K562 (cell line): ENCODE measurements at regions not wholly inside any gene's neighbourhood (a gene's known extent, or its start where the extent isn't known, plus 50 kb on each side); places are given as distances from the start of the nearest gene placed in this dataset.

Experiments
- ATAC-seq: fragments of 200-7000 bp; cut with Tn5 transposase; 3 replicates; pipeline ENCODE4 v1.9.1; 2020; ENCODE audit warnings: moderate library complexity
- BruUV-seq: library from RNA; stranded (reverse); fragments of 400-500 nt; replicated peaks from 2 replicates; lab custom pipeline; 2021; lab: Mats Ljungman, UMichigan
- CTCF ChIA-PET: fragments of 300-600 bp; formaldehyde crosslinking; extraction: SDS; loops from one replicate; lab custom pipeline; 2021; ENCODE audit warnings: low intra/inter-chr PET ratio; lab: Yijun Ruan, JAX
- POLR2A ChIA-PET: fragments of 300-600, 350-650 bp; sonication (Branson Sonifier 250); formaldehyde crosslinking; extraction: SDS; loops from one replicate; lab custom pipeline; 2021; ENCODE audit warnings: antibody characterized with exemption, inconsistent platforms; lab: Yijun Ruan, JAX
- DNase-seq, 4 experiments: peaks; one replicate each; pipeline versions ENCODE4 v3.0.0 to v3.0.0-alpha.2; 2011 to 2018; ENCODE audit warnings: low spot score in 3 of 4, mixed read lengths in 3 of 4; ENCODE audit errors: extremely low read depth in 1 of 4
- FAIRE-seq: peaks from 2 replicates; lab custom pipeline; 2011; peaks lifted over from hg19 to GRCh38; lab: Jason Lieb, UNC
- H2AFZ ChIP-seq: 2 replicates; pipeline ENCODE4 v1.6.0; 2011; ENCODE audit warnings: low read depth, low read length, control low read depth, inconsistent platforms
- H3K27ac ChIP-seq: fragments of 200-600 bp; 3 replicates; pipeline ENCODE4 v1.8.0; 2011; ENCODE audit warnings: low read depth, mild to moderate bottlenecking, control low read depth, inconsistent platforms, low read length, moderate library complexity, mixed read lengths; ENCODE audit errors: extremely low read depth
- H3K27me3 ChIP-seq, 2 experiments: fragments of 300-600 bp in 1 of 2; 2 replicates in 1 of 2; 3 replicates in 1 of 2; pipeline versions ENCODE4 v1.6.0 to v1.8.0; 2011; ENCODE audit warnings: inconsistent platforms in 2 of 2, low read length in 2 of 2, mild to moderate bottlenecking in 1 of 2, mixed read lengths in 1 of 2, moderate library complexity in 1 of 2; ENCODE audit not compliant: control insufficient read depth in 2 of 2, insufficient read depth in 2 of 2
- H3K36me3 ChIP-seq: fragments of 300-600 bp; 3 replicates; pipeline ENCODE4 v1.8.0; 2011; ENCODE audit warnings: mild to moderate bottlenecking, low read length, inconsistent platforms; ENCODE audit not compliant: control insufficient read depth, insufficient read depth
- H3K4me1 ChIP-seq, 2 experiments: fragments of 200-600 bp in 1 of 2; replicated peaks in 1 of 2; 2 replicates in 1 of 2; 3 replicates in 1 of 2; pipeline versions ENCODE4 v1.5.1 to v1.8.0; 2011; ENCODE audit warnings: inconsistent platforms in 2 of 2, low read length in 2 of 2, mild to moderate bottlenecking in 1 of 2, mixed read lengths in 1 of 2, moderate library complexity in 1 of 2; ENCODE audit not compliant: control insufficient read depth in 2 of 2, insufficient read depth in 2 of 2
- H3K4me2 ChIP-seq: 2 replicates; pipeline ENCODE4 v1.6.1; 2011; ENCODE audit warnings: low read length, control low read depth, inconsistent platforms, mixed read lengths; ENCODE audit not compliant: insufficient read depth
- H3K4me3 ChIP-seq: fragments of 200-600 bp; sonication (generic), shearing (Covaris generic); 2 replicates; pipeline ENCODE4 v1.5.1; 2016; ENCODE audit warnings: control low read depth, inconsistent platforms
- H3K79me2 ChIP-seq: fragments of 200-600 bp; 3 replicates; pipeline ENCODE4 v1.8.0; 2011; ENCODE audit warnings: low read length, inconsistent platforms; ENCODE audit not compliant: control insufficient read depth, insufficient read depth
- H3K9ac ChIP-seq, 2 experiments: 2 replicates each; pipeline versions ENCODE4 v1.6.0 to v1.6.1; 2011; ENCODE audit warnings: low read depth in 2 of 2, low read length in 2 of 2, control low read depth in 1 of 2, inconsistent platforms in 1 of 2, mild to moderate bottlenecking in 1 of 2, mixed read lengths in 1 of 2; ENCODE audit not compliant: insufficient read depth in 1 of 2
- H3K9me1 ChIP-seq: one replicate; pipeline ENCODE4 v1.6.0; 2011; ENCODE audit warnings: inconsistent platforms, mild to moderate bottlenecking, low read length, moderate library complexity; ENCODE audit not compliant: control insufficient read depth, insufficient read depth
- H3K9me3 ChIP-seq: replicated peaks from 2 replicates; pipeline ENCODE4 v1.5.1; 2011; ENCODE audit warnings: low read depth, low read length, inconsistent platforms; ENCODE audit not compliant: control insufficient read depth, insufficient read depth
- H4K20me1 ChIP-seq: replicated peaks from 2 replicates; pipeline ENCODE4 v1.6.1; 2011; ENCODE audit warnings: low read length, inconsistent platforms, mixed read lengths; ENCODE audit not compliant: control insufficient read depth, insufficient read depth
- ARHGAP35 ChIP-seq: fragments of 450-650 bp; IDR thresholded peaks from 2 replicates; pipeline ENCODE4 v1.6.1; 2018; ENCODE audit not compliant: partially characterized antibody
- BCOR ChIP-seq: fragments of 450-650 bp; IDR thresholded peaks from 2 replicates; pipeline ENCODE4 v1.6.1; 2016
- CBX8 ChIP-seq: fragments of 200-600 bp; sonication (generic); IDR thresholded peaks from 2 replicates; pipeline ENCODE4 v1.6.1; 2012; ENCODE audit warnings: borderline replicate concordance, mixed run types, low read depth, mild to moderate bottlenecking, moderate library complexity, mixed read lengths, low read length, control low read depth, inconsistent platforms; ENCODE audit not compliant: poor library complexity, severe bottlenecking; ENCODE audit errors: extremely low read depth
- CHAMP1 ChIP-seq: fragments of 450-650 bp; IDR thresholded peaks from 2 replicates; pipeline ENCODE4 v1.6.1; 2016; ENCODE audit warnings: mild to moderate bottlenecking
- CHD2 ChIP-seq: IDR thresholded peaks from 2 replicates; pipeline ENCODE4 v1.6.1; 2011; ENCODE audit warnings: low read depth, low read length
- JUND ChIP-seq, 2 experiments: IDR thresholded peaks; 2 replicates in 1 of 2; 3 replicates in 1 of 2; pipeline ENCODE4 v1.6.1; 2011; ENCODE audit warnings: borderline replicate concordance in 2 of 2, low read depth in 2 of 2, low read length in 2 of 2, improper control_type of control experiment in 1 of 2, missing biosample characterization in 1 of 2, missing genetic modification characterization in 1 of 2, missing genetic modification reagents in 1 of 2
- PHF8 ChIP-seq: fragments of 200-600 bp; sonication (generic); IDR thresholded peaks from 2 replicates; pipeline ENCODE4 v1.6.1; 2012; ENCODE audit warnings: mixed run types, mild to moderate bottlenecking, inconsistent platforms, low read length, moderate library complexity, borderline replicate concordance
- RBM14 ChIP-seq: fragments of 200-400 bp; formaldehyde crosslinking; IDR thresholded peaks from 2 replicates; pipeline ENCODE4 v1.6.1; 2018; ENCODE audit warnings: low read depth, mild to moderate bottlenecking, low read length, moderate library complexity, borderline replicate concordance; ENCODE audit not compliant: insufficient read depth
- RBM34 ChIP-seq: fragments of 200-400 bp; formaldehyde crosslinking; IDR thresholded peaks from 2 replicates; pipeline ENCODE4 v1.6.1; 2018; ENCODE audit warnings: low read length, borderline replicate concordance; ENCODE audit not compliant: insufficient read depth
- SUPT5H ChIP-seq: fragments of 450-650 bp; IDR thresholded peaks from 2 replicates; pipeline ENCODE4 v1.6.1; 2016
- ZKSCAN8 ChIP-seq: fragments of 200-800 bp; sonication (Bioruptor generic); IDR thresholded peaks from 2 replicates; pipeline ENCODE4 v1.6.1; 2016; ENCODE audit warnings: missing genetic modification characterization, missing compliant biosample characterization
- ZNF224 ChIP-seq: sonication (generic); formaldehyde crosslinking; IDR thresholded peaks from 2 replicates; pipeline ENCODE4 v1.8.0; 2022; ENCODE audit warnings: mild to moderate bottlenecking, missing genetic modification reagents
- ZNF3 ChIP-seq: fragments of 250-450 bp; sonication (Bioruptor Pico); IDR thresholded peaks from 2 replicates; pipeline ENCODE4 v1.5.0; 2021; ENCODE audit warnings: mild to moderate bottlenecking, moderate library complexity
- WGBS: fragments of 100-300 bp; shearing (Covaris generic); methylation state at CpG from one replicate; pipeline ENCODE4 v1.1.6; 2016; ENCODE audit warnings: low coverage, mixed read lengths; ENCODE audit not compliant: insufficient coverage; ENCODE audit errors: missing lambda C conversion rate; 5-methylcytosine and 5-hydroxymethylcytosine counted together
- in situ Hi-C: fragments of 300-500 bp; cut with MboI; formaldehyde crosslinking; loops from 4 replicates; pipeline ENCODE4 v1.15.0; 2018; ENCODE audit warnings: inconsistent platforms, mixed read lengths
- intact Hi-C: fragments of 100-400 bp; cut with micrococcal nuclease; formaldehyde crosslinking; loops from 2 replicates; pipeline ENCODE4 v1.14.2; 2022

GRCh38 chr1:199813198-199813597, 214.3 kb upstream of the NR5A2 start:
- TF ChIP-seq PHF8 (no peak), CBX8 (no peak)
- Histone ChIP-seq H3K9me3 (no peaks in the 10 kb centered on the region), H4K20me1 (no peaks in the 10 kb centered on the region), H3K79me2 (no peaks in the 10 kb centered on the region), H3K27me3 (no peaks in the 10 kb centered on the region), H3K9me1 (no peaks in the 10 kb centered on the region), H3K9ac (no peak overlapping the region), H3K4me1 (no peaks in the 10 kb centered on the region), H3K27ac (no peak overlapping the region), H3K4me3 (no peak overlapping the region), H3K4me2 (no peak overlapping the region), H2AFZ (no peak overlapping the region), H3K36me3 (no peaks in the 10 kb centered on the region)
- in situ Hi-C loops (no loop called here), intact Hi-C loops (no loop called here)
- DNase-seq (no peak), FAIRE-seq (no peak), ATAC-seq (no peak)
- WGBS: 4% methylated on average over 4 of the region's 4 CpGs
- no TSS peak for BruUV-seq
- POLR2A ChIA-PET: no interaction called here
- CTCF ChIA-PET: no interaction called here

GRCh38 chr1:199815947-199816346, 211.6 kb upstream of the NR5A2 start:
- no peak overlapping the region for H3K27ac ChIP-seq
- H3K9ac ChIP-seq: no peak overlapping the region
- no peaks in the 10 kb centered on the region for H3K4me1 ChIP-seq
- H3K4me2 ChIP-seq: no peak overlapping the region
- no peak overlapping the region for H2AFZ ChIP-seq
- in situ Hi-C loops (no loop called here), intact Hi-C loops (no loop called here)
- ATAC-seq (no peak), DNase-seq (no peak), FAIRE-seq (no peak)
- BruUV-seq: no TSS peak
- no peaks in the 10 kb centered on the region for H3K79me2 ChIP-seq
- H3K36me3 ChIP-seq: no peaks in the 10 kb centered on the region
- ChIA-PET CTCF (no interaction called here), POLR2A (no interaction called here)
- H3K4me3 ChIP-seq: no peak overlapping the region
- no peaks in the 10 kb centered on the region for H3K9me1 ChIP-seq
- WGBS: 0% methylated on average over 3 of the region's 3 CpGs
- H3K9me3 ChIP-seq: no peaks in the 10 kb centered on the region
- no peaks in the 10 kb centered on the region for H3K27me3 ChIP-seq
- H4K20me1 ChIP-seq: no peaks in the 10 kb centered on the region
- no peak for TF ChIP-seq ZNF224 (CRISPR knock-in tag)
- no peak for TF ChIP-seq RBM34
- TF ChIP-seq SUPT5H: no peak
- no peak for TF ChIP-seq RBM14
- TF ChIP-seq ZKSCAN8 (CRISPR knock-in tag): no peak
- no peak for TF ChIP-seq CHAMP1
- TF ChIP-seq ARHGAP35: no peak
- TF ChIP-seq BCOR: no peak
- no peak for TF ChIP-seq JUND (IDR thresholded peaks at IDR 0.05; ENCODE audit: borderline replicate concordance, low read depth, low read length)
- TF ChIP-seq JUND (tag; IDR thresholded peaks at IDR 0.05; ENCODE audit: borderline replicate concordance, low read depth, low read length): no peak
- no peak for TF ChIP-seq CHD2
- TF ChIP-seq ZNF3: no peak
